ENCODE measurements at regions not wholly inside any gene's neighbourhood (a gene's known extent, or its start where the extent isn't known, plus 50 kb on each side); places are given as distances from the start of the nearest gene placed in this dataset.

DNA sequence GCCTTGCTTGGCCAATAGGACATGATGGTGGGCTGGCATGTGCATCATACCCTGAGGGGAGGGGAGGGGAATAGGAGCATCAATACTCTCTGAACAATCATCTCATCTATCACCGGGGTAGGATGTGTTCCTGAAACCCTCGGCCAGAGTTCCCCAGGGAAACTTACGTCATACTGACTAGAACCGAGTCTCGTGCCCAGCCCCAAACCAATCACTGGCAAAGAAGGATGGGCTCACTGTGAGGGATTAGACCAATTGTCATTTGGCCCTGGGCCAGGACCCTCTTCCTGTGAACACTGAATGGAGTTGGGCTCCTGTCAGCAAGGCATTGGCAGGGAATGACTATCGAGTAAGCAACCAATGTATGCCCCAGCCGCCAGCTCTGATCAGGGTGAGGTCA, 261.5 kb downstream of the MYCN start:
- ATAC-seq, result no peak
- TF ChIP-seq ZNF70 (CRISPR knock-in tag; IDR thresholded peaks at IDR 0.05) (no peak), RARB (CRISPR knock-in tag; IDR thresholded peaks at IDR 0.05) (no peak), OSR1 (CRISPR knock-in tag; IDR thresholded peaks at IDR 0.05) (no peak), CSDC2 (CRISPR knock-in tag; IDR thresholded peaks at IDR 0.05) (no peak), TSHZ2 (CRISPR knock-in tag; IDR thresholded peaks at IDR 0.05) (no peak), ESRRG (CRISPR knock-in tag; IDR thresholded peaks at IDR 0.05) (no peak), ZFP3 (CRISPR knock-in tag; IDR thresholded peaks at IDR 0.05) (no peak), PPARA (CRISPR knock-in tag; IDR thresholded peaks at IDR 0.05; ENCODE audit: borderline replicate concordance) (no peak)

GRCh38 chr2:16200554-16201193, 260.3 kb downstream of the MYCN start:
- TF ChIP-seq PATZ1 (CRISPR knock-in tag; IDR thresholded peaks at IDR 0.05; ENCODE audit: borderline replicate concordance) (no peak), TSHZ2 (CRISPR knock-in tag; IDR thresholded peaks at IDR 0.05) (no peak), ARNTL (CRISPR knock-in tag; IDR thresholded peaks at IDR 0.05; ENCODE audit: borderline replicate concordance, low read depth) (no peak), ZFP3 (CRISPR knock-in tag; IDR thresholded peaks at IDR 0.05) (no peak), RARB (CRISPR knock-in tag; IDR thresholded peaks at IDR 0.05) (no peak), CSDC2 (CRISPR knock-in tag; IDR thresholded peaks at IDR 0.05) (no peak), BACH2 (CRISPR knock-in tag; IDR thresholded peaks at IDR 0.05; ENCODE audit: borderline replicate concordance) (no peak), TOX (CRISPR knock-in tag; IDR thresholded peaks at IDR 0.05; ENCODE audit: borderline replicate concordance) (no peak), SNAI2 (CRISPR knock-in tag; IDR thresholded peaks at IDR 0.05) (no peak), ZC3H10 (CRISPR knock-in tag; IDR thresholded peaks at IDR 0.05) (no peak), POU6F1 (CRISPR knock-in tag; IDR thresholded peaks at IDR 0.05; ENCODE audit: borderline replicate concordance, low read depth) (no peak), TCF4 (CRISPR knock-in tag; IDR thresholded peaks at IDR 0.05; ENCODE audit: borderline replicate concordance) (no peak), ZNF8 (CRISPR knock-in tag; IDR thresholded peaks at IDR 0.05) (no peak), GLIS3 (CRISPR knock-in tag; IDR thresholded peaks at IDR 0.05) (no peak), ZNF70 (CRISPR knock-in tag; IDR thresholded peaks at IDR 0.05) (no peak), PPARA (CRISPR knock-in tag; IDR thresholded peaks at IDR 0.05; ENCODE audit: borderline replicate concordance) (no peak)
- TF ChIP-seq, protein P1, sequence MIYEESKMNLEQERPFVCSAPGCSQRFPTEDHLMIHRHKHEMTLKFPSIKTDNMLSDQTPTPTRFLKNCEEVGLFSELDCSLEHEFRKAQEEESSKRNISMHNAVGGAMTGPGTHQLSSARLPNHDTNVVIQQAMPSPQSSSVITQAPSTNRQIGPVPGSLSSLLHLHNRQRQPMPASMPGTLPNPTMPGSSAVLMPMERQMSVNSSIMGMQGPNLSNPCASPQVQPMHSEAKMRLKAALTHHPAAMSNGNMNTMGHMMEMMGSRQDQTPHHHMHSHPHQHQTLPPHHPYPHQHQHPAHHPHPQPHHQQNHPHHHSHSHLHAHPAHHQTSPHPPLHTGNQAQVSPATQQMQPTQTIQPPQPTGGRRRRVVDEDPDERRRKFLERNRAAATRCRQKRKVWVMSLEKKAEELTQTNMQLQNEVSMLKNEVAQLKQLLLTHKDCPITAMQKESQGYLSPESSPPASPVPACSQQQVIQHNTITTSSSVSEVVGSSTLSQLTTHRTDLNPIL (CRISPR knock-in tag; IDR thresholded peaks at IDR 0.05; ENCODE audit: low read depth), result no peak
- no peak for ATAC-seq
